SK-N-MC (cell line): ENCODE measurements at regions not wholly inside any gene's neighbourhood (a gene's known extent, or its start where the extent isn't known, plus 50 kb on each side); places are given as distances from the start of the nearest gene placed in this dataset.

Experiments
- DNase-seq: peaks from one replicate; pipeline ENCODE4 v3.0.0-alpha.2; 2011; ENCODE audit warnings: low read depth, low spot score
- H3K27ac ChIP-seq: fragments of 200-600 bp; sonication (generic); 2 replicates; pipeline ENCODE4 v1.5.1; 2016; ENCODE audit warnings: mixed run types
- H3K36me3 ChIP-seq: fragments of 200-600 bp; sonication (generic); 2 replicates; pipeline ENCODE4 v1.6.1; 2017; ENCODE audit warnings: antibody characterized with exemption, low read length, mixed read lengths; ENCODE audit not compliant: insufficient read depth
- H3K4me3 ChIP-seq: fragments of 200-600 bp; sonication (generic); 2 replicates; pipeline ENCODE4 v1.5.1; 2016
- H3K9ac ChIP-seq: fragments of 200-600 bp; sonication (generic); 2 replicates; pipeline ENCODE4 v1.8.0; 2017; ENCODE audit warnings: mixed run types, mixed read lengths; ENCODE audit not compliant: insufficient read length
- H3K9me3 ChIP-seq: fragments of 200-600 bp; sonication (generic); 2 replicates; pipeline ENCODE4 v1.6.1; 2017; ENCODE audit warnings: low read depth, mild to moderate bottlenecking, antibody characterized with exemption, low read length, moderate library complexity, mixed read lengths
- EZH2 ChIP-seq: fragments of 200-600 bp; sonication (generic); IDR thresholded peaks from one replicate; pipeline ENCODE4 v1.6.1; 2017; ENCODE audit warnings: antibody characterized with exemption
- FOXP2 ChIP-seq: optimal IDR thresholded peaks from 2 replicates; pipeline ENCODE3; 2011; ENCODE audit warnings: mild to moderate bottlenecking, moderate library complexity; ENCODE audit not compliant: insufficient read depth; ENCODE audit errors: extremely low read length, control extremely low read depth
- POLR2AphosphoS5 ChIP-seq: IDR thresholded peaks from 2 replicates; pipeline ENCODE4 v1.6.1; 2012; ENCODE audit warnings: mild to moderate bottlenecking, low read depth, low read length, borderline replicate concordance

DNA sequence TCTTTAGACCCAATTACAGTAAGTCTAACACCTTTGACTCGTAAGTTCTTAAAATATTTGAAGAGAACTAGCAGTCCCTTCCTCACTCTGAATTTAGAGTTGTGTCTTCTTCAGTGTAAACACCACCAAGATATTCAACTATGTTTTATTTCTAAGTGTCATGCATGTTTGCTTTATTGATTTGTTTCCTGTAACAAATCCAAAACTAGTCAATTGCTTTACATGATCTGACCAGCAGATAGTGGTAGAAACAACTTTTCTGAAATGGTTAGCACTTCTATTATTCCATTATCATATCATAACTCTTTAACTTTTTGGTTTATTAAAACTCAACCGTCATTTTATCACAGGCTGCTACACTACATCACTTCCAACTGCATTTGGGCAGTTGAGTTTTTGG is 90.1 kb downstream of the INHBA start:
- H3K9ac ChIP-seq = no peak overlapping the region
- no peaks in the 10 kb centered on the region for H3K9me3 ChIP-seq
- TF ChIP-seq EZH2 (no peak), FOXP2 (no peak), POLR2AphosphoS5 (no peak)
- DNase-seq = no peak
- H3K36me3 ChIP-seq = no peaks in the 10 kb centered on the region
- H3K4me3 ChIP-seq = no peak overlapping the region
- no peak overlapping the region for H3K27ac ChIP-seq

DNA sequence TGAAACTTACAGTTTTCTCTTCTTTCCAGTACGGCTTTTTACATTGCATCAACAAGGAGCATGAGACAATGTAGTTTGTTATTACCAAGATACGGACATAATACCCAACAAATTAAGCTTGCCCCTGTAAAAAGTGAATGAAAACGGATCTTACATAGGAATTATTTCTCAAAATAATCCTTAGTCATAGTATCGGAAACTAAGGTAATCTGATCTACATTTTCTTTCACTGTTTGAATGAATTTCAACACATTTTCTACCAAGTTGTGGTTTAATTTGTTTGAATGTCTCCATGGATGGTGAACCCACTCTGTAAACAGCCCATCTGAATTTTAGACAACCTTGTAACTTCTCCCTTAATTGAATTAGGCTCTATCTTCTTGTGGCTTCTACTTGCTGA is 90.5 kb downstream of the INHBA start:
- H3K27ac ChIP-seq = no peak overlapping the region
- H3K4me3 ChIP-seq = no peak overlapping the region
- no peaks in the 10 kb centered on the region for H3K36me3 ChIP-seq
- no peak for DNase-seq
- TF ChIP-seq FOXP2 (no peak), EZH2 (no peak), POLR2AphosphoS5 (no peak)
- H3K9ac ChIP-seq = no peak overlapping the region
- H3K9me3 ChIP-seq = no peaks in the 10 kb centered on the region

DNA sequence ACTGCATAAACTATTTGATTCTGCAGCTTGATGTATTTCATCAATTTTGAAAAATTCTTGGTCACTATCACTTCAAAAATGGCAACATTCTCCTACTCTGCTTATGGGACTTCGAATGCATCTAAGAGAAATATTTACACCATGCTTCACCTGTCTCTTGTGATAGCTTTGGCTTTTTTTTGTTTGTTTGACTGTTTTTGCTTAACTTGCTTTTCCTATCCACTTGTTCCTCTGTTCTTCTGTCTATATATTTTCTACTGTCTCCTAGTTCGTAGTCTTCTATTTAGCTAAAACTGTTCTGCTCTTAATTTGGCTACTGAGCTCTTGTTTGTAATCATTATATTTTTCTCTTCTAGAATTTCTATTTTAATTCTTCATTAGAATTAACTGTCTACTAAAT is 94.4 kb downstream of the INHBA start:
- no peak overlapping the region for H3K4me3 ChIP-seq
- TF ChIP-seq EZH2 = no peak
- TF ChIP-seq FOXP2 = no peak
- no peak for TF ChIP-seq POLR2AphosphoS5
- no peaks in the 10 kb centered on the region for H3K36me3 ChIP-seq
- no peak overlapping the region for H3K27ac ChIP-seq
- no peaks in the 10 kb centered on the region for H3K9me3 ChIP-seq
- H3K9ac ChIP-seq = no peak overlapping the region
- no peak for DNase-seq

DNA sequence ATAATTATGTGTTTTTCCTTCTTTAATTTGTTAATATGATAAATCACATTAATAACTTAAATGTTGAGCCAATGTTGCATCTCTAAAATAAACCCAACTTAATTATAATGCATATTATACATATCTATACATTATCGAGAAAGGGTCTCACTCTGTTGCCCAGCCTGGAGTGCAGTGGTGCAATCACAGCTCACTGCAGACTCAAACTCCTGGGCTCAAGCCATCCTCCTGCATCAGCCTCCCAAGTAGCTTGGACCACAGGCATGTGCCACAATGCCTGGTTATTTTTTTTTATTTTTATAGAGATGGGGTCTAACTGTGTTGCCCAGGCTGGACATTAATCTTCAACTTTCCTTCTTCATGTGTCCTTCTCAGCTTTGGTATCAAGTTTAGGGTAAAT is 98.9 kb downstream of the INHBA start:
- Histone ChIP-seq H3K27ac (no peak overlapping the region), H3K4me3 (no peak overlapping the region), H3K9me3 (no peaks in the 10 kb centered on the region), H3K36me3 (no peaks in the 10 kb centered on the region), H3K9ac (no peak overlapping the region)
- no peak for DNase-seq
- TF ChIP-seq FOXP2 (no peak), EZH2 (no peak), POLR2AphosphoS5 (no peak)

DNA sequence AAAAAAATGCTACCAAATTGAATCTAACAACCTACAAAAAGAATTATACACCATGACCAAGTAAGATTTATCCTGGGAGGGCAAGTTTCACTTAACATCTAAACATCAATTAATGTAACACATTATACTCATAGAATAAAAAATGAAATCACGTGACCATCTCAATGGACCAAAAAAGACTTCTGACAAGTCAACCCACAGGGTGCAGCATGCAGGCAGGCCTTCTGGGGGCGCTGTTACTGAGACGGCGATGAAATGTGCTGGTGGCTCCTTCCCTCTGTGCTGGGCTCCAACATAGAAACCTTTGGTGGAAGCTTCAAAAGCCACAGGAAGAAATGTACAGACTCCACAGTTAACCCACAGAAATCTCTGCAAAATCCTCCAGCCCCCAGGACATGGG is 103.1 kb downstream of the INHBA start:
- no peak overlapping the region for H3K27ac ChIP-seq
- no peaks in the 10 kb centered on the region for H3K36me3 ChIP-seq
- DNase-seq = no peak
- TF ChIP-seq EZH2 (no peak), POLR2AphosphoS5 (no peak), FOXP2 (no peak)
- H3K4me3 ChIP-seq = no peak overlapping the region
- no peak overlapping the region for H3K9ac ChIP-seq
- H3K9me3 ChIP-seq = no peaks in the 10 kb centered on the region

DNA sequence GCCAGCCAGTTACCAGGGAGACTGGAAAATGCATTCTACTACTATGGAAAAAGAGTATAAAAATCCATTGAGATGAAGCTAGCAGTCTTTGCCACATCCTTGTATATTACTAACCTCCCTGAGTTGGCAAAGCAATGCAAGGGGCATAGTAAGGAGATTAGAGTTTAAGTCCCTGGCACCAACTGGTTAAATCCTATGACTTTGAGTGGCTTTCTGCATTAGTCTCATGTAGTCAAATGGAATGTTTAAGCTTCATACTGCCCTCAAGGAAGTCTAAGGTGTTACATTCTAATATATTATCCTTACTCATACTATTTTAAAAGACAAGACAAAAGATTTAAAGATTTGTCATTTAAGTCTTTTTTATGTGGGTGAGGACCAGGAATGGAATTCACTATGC is 110.1 kb downstream of the INHBA start:
- Histone ChIP-seq H3K4me3 (no peak overlapping the region), H3K36me3 (no peaks in the 10 kb centered on the region), H3K27ac (no peak overlapping the region), H3K9me3 (no peaks in the 10 kb centered on the region), H3K9ac (no peak overlapping the region)
- DNase-seq = no peak
- TF ChIP-seq FOXP2 (no peak), POLR2AphosphoS5 (no peak), EZH2 (no peak)

DNA sequence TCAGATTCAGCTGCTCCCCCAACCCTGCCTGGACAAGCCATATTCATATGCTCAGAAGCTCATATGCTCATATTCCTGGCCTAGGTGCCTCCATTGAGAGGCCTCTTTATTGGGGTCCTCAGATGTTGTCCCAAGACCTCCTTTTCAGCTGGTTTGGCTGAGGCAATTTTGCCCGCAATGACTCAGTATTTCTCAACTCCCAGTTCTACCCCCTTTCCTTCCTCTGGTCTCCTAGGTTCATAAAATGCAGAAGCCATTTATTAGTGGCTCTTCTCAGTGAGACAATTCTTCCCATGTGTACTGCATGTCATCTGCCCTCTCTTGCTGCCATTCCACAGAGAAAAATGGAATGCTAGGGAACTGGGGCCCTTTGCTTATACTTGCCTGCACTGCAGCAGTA is 110.7 kb downstream of the INHBA start:
- H3K9ac ChIP-seq = no peak overlapping the region
- H3K27ac ChIP-seq = no peak overlapping the region
- no peak for DNase-seq
- TF ChIP-seq POLR2AphosphoS5 (no peak), FOXP2 (no peak), EZH2 (no peak)
- no peaks in the 10 kb centered on the region for H3K9me3 ChIP-seq
- no peak overlapping the region for H3K4me3 ChIP-seq
- no peaks in the 10 kb centered on the region for H3K36me3 ChIP-seq

DNA sequence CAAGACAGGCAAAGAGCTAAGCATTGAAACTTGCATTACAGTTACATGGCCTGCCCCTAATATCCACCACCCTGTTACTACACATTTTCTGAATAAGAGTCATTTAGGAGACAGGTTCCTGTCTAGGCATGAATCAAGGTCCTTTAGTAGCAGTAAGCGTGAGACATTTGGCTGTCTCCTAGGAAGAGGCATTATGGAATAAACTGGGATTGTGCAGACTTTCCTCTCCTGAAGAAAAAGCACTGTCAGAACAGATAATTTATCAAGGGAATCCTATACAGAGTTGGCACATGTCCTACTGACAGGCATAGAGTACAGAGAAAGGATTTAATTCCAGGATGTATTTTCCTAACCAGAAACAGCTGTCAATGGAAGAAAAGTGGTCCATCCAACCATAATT is 111.9 kb downstream of the INHBA start:
- H3K27ac ChIP-seq = no peak overlapping the region
- no peak for DNase-seq
- no peaks in the 10 kb centered on the region for H3K9me3 ChIP-seq
- H3K4me3 ChIP-seq = no peak overlapping the region
- H3K9ac ChIP-seq = no peak overlapping the region
- H3K36me3 ChIP-seq = no peaks in the 10 kb centered on the region
- no peak for TF ChIP-seq EZH2
- TF ChIP-seq FOXP2 = no peak
- TF ChIP-seq POLR2AphosphoS5 = no peak

DNA sequence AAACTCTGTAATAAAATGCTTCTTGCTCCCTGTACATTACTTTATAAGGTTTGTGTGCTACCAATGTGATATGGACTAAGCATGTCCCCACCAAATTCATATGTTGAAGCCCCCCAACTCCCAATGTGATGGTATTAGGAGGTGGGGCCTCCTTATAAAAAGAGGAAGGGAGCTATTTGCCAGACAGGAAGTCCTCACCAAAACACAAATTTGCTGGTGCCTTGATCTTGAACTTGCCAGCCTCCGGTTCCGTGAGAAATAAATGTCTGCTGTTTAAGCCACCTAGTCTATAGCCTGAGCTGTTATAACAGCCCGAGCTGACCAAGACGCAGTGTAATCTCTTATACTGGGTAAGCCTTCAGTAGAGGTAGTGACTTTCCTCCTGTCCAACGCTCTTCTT is 114.5 kb downstream of the INHBA start:
- H3K9ac ChIP-seq = no peak overlapping the region
- no peak overlapping the region for H3K27ac ChIP-seq
- TF ChIP-seq POLR2AphosphoS5 (no peak), EZH2 (no peak), FOXP2 (no peak)
- no peak overlapping the region for H3K4me3 ChIP-seq
- no peaks in the 10 kb centered on the region for H3K36me3 ChIP-seq
- no peaks in the 10 kb centered on the region for H3K9me3 ChIP-seq
- no peak for DNase-seq
